Right renal pelvis (tissue), 4 donors: ENCODE measurements at regions not wholly inside any gene's neighbourhood (a gene's known extent, or its start where the extent isn't known, plus 50 kb on each side); places are given as distances from the start of the nearest gene placed in this dataset.

Experiments used
- DNase-seq, 4 donors: peaks; one replicate each; pipeline ENCODE4 v3.0.0-alpha.2; 2013; ENCODE audit warnings: low read depth in 4 of 4, low spot score in 3 of 4, missing footprints in 1 of 4

DNA sequence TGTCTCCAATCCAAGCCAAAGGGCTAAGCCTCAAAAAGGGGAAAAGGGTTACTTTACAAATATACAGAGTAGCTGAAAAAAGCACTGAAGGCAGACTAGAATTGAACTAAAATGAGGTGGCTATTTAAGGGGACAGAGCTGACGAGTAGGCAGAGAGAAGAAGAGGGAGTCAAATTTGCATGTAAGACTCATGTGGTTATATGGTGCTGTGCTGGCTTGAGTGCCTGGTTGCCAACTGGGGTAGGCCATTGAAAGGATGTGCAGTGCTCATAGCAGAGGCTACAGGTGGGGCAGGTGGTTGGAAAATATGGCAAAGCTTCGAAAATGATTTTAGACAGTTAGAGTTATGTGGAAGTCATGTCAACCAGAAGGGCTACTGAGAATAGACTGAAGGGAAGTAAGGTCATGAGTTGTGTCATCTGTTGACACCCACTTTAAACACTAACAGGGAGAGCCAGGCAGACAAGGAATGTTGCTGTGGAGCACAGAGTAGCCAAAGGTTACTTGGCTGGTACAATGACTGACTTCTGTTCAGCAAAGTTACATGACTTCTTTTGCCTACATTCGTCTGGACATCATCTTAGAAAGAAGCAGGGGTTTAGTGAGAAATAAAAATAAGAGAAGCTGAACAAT, 1210.4 kb downstream of the ADGRL3 start:
- no peak for DNase-seq

DNA sequence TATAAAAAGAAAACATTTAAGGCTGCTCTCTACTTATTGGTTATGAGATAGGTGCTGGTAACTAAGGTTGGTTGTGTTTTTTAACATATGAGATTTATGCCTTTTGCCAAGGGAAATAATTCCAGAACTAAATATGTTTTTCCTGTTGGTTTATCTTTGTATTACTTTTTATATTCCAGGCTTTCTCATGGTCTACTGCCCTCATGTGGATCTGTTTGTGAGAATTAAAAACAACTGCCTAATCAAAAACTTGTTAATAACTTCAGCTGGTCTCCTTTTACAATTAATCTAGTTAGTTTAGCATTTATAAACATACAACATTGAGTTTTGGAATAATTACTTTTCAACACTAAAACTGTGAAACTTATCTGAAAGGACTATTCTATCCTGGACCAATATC, 1208.3 kb downstream of the ADGRL3 start:
- DNase-seq: no peak

DNA sequence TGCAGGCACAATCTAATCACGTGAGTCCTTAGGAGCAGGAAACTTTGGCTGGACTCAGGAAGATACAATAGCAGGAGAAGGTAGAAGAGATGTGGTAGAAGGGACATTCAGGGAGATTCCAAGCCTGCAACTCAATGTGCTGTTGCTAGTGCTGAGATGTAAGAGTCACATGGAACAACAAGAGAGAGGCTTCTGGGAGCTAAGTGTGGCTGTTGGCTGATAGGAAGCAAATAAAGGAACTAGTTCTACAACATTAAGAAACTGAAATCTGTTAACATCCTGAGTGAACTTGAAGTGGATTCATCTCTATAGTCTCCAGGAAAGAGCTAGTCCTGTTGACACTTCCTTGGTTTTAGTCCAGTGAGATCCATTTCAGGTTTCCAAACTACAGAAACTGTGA, 1207.4 kb downstream of the ADGRL3 start:
- DNase-seq: no peak

DNA sequence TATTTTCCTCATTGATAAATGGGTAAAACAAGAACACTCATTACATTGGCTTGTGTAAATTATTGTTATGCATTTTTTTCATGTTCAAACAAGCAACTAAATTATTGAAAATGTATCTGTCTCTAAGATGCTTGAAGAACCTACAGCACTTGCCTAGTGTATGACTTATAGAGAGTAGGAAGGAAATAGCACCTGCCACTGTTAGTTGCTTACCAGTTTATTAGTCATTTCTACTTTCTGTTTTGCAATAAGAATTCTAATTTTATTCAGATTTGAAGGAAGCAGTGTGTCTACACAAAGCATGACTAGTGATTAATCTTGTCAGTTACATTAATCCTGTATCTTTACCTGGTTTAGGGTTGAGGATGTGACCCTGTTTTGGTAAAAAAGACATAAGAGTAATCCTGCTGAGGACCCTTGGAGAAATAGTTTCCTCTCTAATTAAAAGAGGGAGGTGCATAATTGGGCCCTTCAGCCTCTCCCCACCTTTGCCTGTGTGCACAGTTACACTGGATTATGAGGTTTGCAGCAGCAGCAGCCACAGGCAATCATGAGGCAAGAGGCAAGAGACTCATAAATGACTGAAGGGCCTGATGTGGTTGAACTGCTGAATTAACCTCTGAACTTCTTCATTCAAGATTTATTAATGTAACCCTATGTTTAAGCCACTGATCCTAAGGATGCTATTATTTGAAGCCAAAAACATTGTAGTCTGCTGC, 1202.1 kb downstream of the ADGRL3 start:
- no peak for DNase-seq

DNA sequence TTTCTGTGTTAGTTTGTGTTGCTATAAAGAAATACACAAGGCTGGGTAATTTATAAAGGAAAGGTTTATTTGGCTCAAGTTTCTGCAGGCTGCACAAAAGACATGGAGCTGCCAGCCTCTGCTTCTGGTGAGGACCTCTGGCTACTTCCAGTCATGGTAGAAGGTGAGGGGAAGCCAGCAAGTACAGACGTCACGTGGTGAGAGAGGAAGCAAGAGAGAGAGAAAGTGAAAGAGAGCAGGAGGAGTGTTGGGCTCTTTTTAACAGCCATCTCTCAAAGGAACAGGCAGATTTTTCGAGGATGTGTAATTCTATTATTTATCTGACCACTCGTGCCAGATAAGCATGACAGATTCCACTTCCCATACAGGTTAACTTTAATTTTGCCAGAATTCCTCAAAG, 1199.1 kb downstream of the ADGRL3 start:
- DNase-seq: no peak

DNA sequence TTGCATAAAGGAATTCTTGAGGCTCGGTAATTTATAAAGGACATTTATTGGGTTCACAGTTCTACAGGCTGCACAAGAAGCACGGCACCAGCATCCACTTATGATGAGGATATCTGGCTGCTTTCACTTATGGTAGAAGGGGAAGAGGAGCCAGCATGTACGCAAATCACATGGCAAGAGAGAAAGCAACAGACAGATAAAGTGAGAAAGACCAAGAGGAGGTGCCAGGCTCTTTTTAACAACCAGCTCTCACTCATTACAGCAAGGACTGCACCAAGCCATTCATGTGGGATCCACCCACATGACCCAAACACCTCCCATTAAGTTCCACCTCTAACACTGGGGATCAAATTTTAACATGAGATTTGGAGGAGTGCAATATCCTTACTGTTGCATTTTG, 1198.2 kb downstream of the ADGRL3 start:
- DNase-seq: no peak

DNA sequence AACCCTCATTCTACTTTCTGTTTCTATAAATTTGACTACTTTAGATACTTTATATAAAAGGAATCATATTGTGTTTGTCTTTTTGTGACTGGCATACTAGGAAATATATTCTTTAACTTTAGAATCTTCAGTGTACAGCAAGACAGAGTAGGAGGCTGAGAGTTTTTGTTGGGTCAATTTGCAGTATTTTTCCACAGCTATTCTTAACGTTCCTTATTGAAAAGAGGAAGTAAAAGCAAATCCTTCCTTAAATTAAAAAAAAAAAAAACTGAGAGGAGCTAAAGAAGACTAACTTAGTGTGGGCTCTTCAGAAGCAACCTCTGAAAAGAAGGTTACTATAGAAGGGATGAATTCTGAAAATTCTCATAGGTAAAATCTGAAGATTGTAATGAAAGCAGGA, 1194.6 kb downstream of the ADGRL3 start:
- no peak for DNase-seq

DNA sequence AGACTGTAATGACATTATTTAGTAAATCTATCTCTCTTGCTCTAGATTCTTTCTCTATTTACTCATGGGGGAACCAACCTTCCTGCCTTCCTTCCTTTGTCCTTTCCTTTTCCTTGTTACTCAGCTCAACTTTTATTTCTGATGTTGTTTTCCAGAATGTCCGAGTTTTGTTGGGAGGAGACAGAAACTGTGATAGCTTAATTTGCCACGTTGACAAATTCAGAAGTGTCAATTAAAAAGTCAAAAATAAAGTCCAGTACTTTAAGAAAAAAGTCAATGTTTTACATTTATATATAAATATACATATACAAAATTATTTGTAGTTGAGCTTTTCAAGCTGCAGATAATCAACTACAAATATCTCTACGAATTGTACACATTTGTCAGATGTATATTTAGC, 1187.7 kb downstream of the ADGRL3 start:
- DNase-seq: no peak

DNA sequence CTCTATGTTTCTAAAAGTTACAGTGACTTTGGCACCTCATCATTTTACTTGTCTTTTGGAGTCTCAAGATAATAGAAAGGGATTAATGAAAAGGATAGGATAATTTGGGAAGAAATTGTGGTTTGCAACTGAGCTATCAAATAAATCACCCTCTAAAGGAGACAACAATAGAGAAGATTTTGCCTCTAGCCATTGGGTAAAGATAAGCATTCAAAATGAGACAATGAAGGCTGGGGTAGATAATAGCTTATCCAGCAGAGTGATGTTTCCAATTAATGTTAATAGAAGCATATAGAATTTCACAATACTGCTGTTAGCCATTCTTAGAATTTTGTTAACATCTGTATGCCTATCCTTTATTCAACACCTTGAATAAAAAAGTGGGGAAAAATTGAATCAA, 1177.6 kb downstream of the ADGRL3 start:
- no peak for DNase-seq

DNA sequence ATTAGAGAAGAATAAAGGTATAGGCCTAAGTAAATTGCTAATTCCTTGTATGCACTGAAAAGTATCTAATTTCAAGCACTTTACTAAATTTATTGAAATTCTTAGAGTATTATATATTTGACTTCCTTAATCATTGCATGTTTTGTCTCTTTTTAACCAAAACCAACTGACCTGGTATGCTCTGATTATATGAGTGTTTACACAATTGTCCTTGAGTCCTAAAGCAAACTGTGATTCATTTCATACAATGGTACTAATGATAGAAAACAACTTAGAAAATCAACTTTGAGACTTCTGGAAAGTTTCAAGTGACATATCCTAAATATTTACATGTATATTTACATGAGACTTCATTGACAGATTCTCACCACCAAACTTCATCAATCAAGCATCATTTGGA, 1177.1 kb downstream of the ADGRL3 start:
- DNase-seq: no peak

DNA sequence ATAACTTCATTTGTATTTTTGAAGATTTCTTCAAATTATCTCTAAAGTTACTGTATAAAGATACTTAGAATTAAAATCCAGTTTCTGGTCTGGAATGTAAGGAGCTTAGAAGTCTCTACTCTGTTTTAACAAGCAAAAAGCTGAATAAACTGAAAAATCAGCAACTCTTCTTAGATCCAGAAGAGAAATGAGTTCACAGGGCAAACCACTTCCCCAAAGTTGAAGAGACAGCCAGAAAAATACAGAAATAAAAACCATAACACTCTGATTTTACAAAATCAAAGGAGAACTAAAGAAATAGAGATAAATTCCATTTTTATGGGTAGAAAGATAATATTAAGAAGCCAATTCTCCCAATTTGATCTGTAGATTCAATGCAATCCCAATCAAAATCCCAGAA, 1166.8 kb downstream of the ADGRL3 start:
- no peak for DNase-seq

DNA sequence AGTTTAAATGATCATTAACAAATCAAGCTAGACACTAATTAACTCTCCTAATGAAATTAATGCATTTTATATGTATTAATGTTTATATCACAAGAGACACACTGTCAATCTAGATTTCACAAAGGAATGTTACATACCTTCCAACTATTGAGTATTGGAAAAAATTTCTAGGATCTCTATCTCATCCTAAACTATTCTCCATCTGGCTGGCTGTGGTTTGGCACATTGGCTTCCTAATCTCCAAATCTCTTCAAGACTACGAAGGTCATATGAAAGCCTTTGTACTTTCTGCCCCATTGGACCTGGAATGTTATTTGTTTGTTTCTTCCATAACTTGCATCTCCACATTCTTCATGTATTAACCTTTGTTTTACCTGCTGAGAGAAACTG, 1160.0 kb downstream of the ADGRL3 start:
- DNase-seq: no peak

DNA sequence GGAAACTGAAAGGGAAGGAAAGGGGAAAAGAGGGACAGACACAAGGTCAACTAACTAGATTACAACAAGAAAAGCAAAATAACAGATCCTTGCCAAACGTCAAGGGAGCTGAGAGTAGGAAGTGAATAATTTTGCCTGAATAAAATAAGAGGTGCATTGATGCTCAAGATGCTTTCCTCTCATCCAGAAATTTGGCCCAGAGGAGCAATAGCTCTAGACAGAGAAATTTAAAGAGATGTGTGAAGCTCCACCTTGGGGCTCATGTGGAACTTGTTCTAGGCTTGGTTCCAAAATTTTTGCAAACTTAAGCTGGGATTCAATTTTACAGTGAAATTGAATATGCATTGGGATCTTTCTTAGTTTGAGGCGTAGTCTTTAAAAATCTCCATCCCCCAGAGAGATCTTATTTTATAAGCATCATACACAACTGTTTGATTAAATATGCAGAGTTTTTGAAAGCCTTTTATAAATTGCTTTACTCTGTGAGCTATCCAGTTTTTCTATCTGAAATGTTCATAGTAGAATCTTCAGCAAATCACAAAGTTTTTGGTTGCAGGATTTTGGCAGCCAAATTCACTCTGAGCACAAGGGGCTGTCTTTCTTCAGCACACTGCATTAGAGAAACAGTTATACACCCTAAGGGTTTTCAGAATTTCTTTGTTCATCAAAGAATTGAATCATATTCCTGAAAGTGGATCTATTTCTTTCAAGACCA, 1159.5 kb downstream of the ADGRL3 start:
- no peak for DNase-seq

DNA sequence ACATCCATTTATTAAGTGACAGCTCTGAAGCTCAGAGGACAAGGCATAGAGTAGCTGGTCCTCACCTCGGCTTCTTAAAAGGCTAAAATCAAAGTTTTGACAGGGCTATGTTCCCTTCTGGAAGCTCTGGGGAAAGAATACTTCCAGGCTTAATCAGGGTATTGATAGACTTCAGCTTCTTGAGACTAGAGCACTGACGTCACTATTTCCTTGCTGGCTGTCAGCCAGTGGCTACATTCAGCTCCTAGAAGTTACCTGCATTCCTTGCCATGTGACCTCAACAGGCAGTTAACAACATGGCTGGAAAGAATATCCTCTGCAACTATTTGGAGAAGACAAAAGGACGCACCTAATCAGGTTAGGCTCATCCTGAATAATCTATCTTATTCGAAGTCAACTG, 1144.8 kb downstream of the ADGRL3 start:
- DNase-seq: no peak

DNA sequence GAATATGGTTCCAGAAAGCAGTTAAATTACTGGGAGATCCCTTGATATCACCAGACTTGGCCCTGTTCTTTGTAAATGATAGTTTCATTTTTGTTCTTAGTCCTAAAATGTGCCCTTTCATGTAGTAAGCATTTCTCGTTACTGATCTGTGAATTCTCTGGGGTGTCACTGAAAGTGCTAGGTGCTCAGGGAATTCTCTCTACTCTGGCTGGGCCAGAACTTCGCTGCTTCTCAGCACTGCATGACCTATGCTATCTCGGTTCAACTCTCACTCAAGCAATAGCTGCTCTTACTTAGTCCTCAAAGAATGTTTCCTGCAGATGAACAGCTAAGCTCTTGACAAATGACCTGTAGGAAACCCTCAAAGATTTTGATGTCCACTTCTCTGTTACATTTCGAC, 1144.3 kb downstream of the ADGRL3 start:
- no peak for DNase-seq

DNA sequence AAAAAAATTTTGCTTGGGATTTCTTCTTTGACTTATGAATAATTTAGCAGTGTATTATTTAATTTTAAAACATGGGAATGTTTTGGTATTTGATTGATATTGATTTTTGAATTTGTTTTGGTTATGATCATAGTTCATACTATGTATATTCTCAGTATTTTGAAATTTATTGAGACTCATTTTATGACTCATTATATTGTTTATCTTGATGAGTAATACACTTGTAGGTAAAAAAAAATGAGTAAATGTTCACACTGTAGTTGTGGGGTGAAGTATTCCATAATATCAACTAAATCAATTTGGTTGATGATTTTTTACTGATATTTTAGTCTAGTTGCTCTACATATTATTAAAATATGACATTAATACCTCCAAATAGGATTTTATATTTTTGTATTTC, 1142.2 kb downstream of the ADGRL3 start:
- no peak for DNase-seq

DNA sequence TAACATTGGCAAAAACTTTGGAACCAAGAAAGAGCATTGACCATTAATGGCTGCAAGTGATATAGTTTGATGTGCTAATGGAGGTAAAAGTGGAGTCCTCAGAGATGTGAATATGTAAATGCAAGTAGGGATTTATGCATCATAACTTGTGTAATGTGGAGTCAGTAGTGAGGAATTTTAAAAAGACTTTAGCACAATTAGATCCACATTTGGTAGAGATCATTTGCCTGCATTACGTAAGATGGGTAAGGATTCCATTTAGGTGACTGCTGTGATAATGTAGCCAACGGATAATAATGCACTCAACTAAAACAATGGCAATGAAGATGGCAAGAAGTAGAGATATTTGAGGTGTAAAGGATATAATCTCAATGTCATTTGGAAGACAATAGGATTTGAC, 1128.4 kb downstream of the ADGRL3 start:
- DNase-seq: no peak

DNA sequence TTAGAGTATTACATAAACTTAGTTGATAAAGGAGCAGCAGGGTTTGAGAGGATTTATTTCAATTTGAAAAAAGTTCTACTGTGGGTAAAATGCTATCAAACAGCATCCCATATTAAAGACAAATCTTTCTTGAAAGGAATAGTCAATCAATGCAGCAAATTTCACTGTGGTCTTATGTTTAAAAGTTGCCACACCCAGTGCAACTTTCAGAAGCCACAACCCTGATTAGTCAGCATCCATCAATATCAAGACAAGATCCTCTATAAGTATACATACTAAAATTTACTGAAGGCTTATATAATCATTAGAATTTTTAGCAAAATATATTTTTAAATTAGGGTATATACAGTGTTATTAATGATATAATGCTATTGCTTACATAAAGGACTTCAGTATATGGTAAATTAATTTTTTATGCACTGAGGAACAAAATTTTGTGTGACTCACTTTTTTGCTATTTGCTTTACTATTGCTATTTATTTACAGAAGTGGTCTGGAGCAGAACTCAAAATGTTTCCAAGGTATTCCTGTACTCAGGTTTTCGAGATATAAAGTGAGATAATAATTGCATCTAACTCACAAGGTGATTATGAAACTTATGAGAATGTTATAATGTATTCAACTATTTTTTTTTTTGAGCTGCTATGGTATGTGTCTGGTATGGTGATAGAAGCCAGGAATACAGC, 1127.6 kb downstream of the ADGRL3 start:
- no peak for DNase-seq

DNA sequence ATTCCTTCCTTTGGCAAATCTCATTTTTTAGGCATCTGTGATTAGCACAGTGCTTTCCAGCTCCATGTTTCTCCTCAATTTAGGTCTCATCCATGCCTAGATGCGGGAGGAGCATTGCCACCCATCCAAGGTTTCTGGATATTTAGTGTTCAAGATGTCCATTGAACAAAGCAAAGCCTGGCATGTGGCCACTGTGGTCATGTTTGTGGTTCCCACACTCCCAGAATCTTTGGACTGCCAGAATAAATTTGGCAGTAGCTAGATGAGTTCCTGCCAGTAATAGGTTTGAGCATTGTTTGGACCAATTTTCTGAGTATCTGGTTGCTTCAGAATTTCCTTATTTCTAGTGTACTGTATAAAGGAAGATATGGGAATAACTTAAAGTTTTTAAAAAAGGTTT, 1124.1 kb downstream of the ADGRL3 start:
- no peak for DNase-seq

DNA sequence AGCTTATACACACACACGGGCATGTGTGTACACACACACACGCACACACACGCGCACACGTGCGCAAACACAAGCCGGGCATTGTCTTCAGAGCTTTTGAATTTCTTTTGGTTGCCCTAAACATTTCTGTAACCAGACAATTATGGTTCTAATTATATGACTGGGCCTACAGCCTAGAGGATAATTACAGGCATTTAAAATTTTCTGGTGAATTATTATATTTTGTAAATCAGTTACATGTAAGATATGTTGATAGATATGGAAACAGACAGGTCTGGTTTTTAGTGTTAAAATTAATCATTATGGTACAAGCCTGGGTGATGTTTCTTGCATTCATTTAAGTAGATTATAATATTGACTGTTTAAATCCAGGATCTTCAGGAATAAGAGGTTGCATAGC, 1120.5 kb downstream of the ADGRL3 start:
- no peak for DNase-seq

DNA sequence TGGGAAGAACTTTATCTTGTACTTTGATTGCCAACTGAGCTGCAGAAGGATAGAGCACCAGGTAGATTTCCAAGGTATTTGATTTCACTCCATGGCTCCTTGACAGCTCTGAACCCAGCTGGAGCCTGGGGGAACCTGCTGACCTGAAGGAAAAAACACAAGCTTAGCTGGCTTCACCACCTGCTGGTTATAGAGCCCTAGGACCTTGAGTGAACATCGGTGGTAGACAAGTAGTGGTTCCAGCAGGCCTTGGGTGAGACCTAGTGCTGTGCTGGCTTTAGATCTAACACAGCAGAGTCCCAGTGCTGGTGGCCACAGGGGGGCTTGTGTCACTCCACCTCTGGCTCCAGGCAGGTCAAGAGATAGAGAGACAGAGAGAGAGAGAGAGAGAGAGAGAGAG, 1102.6 kb downstream of the ADGRL3 start:
- no peak for DNase-seq

DNA sequence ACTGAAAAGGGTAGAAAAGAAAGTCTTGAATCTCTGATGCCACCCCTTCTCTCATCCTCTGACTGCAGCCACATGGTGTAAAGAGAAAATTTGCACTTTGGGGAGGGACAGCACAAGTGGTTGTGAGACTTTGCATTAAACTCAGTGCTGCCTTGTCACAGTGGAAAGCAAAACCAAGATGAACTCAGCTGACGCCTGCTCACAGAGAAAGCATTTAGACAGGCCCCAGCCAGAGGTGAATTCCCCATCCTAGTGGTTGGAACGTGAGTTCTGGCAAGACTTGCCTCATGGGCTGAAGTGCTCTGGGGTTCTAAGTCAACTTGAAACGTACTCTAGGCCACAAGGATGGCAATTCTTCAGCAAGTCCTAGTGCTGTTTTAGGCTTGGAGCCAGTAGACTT, 1101.4 kb downstream of the ADGRL3 start:
- DNase-seq: no peak
